HEK293T (cell line): ENCODE measurements at regions not wholly inside any gene's neighbourhood (a gene's known extent, or its start where the extent isn't known, plus 50 kb on each side); places are given as distances from the start of the nearest gene placed in this dataset.

Experiments
- CTCF ChIA-PET: fragments of 350-600 bp; formaldehyde crosslinking; extraction: SDS; loops from one replicate; lab custom pipeline; 2021; ENCODE audit warnings: antibody characterized with exemption, inconsistent platforms; lab: Yijun Ruan, JAX
- POLR2A ChIA-PET: fragments of 350-600 bp; formaldehyde crosslinking; extraction: SDS; loops from one replicate; lab custom pipeline; 2020; ENCODE audit warnings: antibody characterized with exemption, inconsistent platforms; lab: Yijun Ruan, JAX
- DNase-seq: peaks from one replicate; pipeline ENCODE4 v3.0.0; 2012; ENCODE audit warnings: mixed read lengths; ENCODE audit errors: extremely low spot score
- ARNT ChIP-seq: fragments of 450-650 bp; IDR thresholded peaks from 2 replicates; pipeline ENCODE4 v1.6.1; 2017; ENCODE audit warnings: mild to moderate bottlenecking
- BHLHE40 ChIP-seq: fragments of 450-650 bp; IDR thresholded peaks from 2 replicates; pipeline ENCODE4 v1.6.1; 2016; ENCODE audit warnings: mild to moderate bottlenecking, moderate library complexity, borderline replicate concordance
- CTBP1 ChIP-seq: fragments of 450-650 bp; IDR thresholded peaks from 2 replicates; pipeline ENCODE4 v1.6.1; 2016; ENCODE audit warnings: borderline replicate concordance
- ELF4 ChIP-seq: fragments of 450-650 bp; IDR thresholded peaks from 2 replicates; pipeline ENCODE4 v1.6.1; 2017; ENCODE audit warnings: antibody characterized with exemption
- FOXA1 ChIP-seq: fragments of 450-650 bp; IDR thresholded peaks from 2 replicates; pipeline ENCODE4 v1.6.1; 2016; ENCODE audit warnings: mild to moderate bottlenecking
- FOXK2 ChIP-seq: fragments of 450-650 bp; IDR thresholded peaks from 2 replicates; pipeline ENCODE4 v1.6.1; 2016; ENCODE audit warnings: mild to moderate bottlenecking
- FOXM1 ChIP-seq: fragments of 450-650 bp; IDR thresholded peaks from 2 replicates; pipeline ENCODE4 v1.6.1; 2017; ENCODE audit warnings: mild to moderate bottlenecking, borderline replicate concordance
- HDGF ChIP-seq: fragments of 450-650 bp; IDR thresholded peaks from 2 replicates; pipeline ENCODE4 v1.6.1; 2017; ENCODE audit warnings: antibody characterized with exemption, borderline replicate concordance
- L3MBTL2 ChIP-seq: fragments of 450-650 bp; conservative IDR thresholded peaks from 2 replicates; pipeline ENCODE4 v1.6.1; 2016; ENCODE audit warnings: mild to moderate bottlenecking
- LEF1 ChIP-seq: fragments of 450-650 bp; IDR thresholded peaks from 2 replicates; pipeline ENCODE4 v1.6.1; 2017; ENCODE audit warnings: mild to moderate bottlenecking, borderline replicate concordance
- NFRKB ChIP-seq: fragments of 450-650 bp; IDR thresholded peaks from 2 replicates; pipeline ENCODE4 v1.6.1; 2016; ENCODE audit warnings: mild to moderate bottlenecking, moderate library complexity
- SP1 ChIP-seq: fragments of 450-650 bp; IDR thresholded peaks from 2 replicates; pipeline ENCODE4 v1.6.1; 2017
- SUZ12 ChIP-seq: fragments of 450-650 bp; IDR thresholded peaks from 2 replicates; pipeline ENCODE4 v1.6.1; 2016; ENCODE audit warnings: mild to moderate bottlenecking
- TARDBP ChIP-seq: fragments of 450-650 bp; IDR thresholded peaks from 2 replicates; pipeline ENCODE4 v1.6.1; 2016
- ZNF384 ChIP-seq: fragments of 450-650 bp; IDR thresholded peaks from 2 replicates; pipeline ENCODE4 v1.6.1; 2016
- TF ChIP-seq, protein P1 (sequence below): fragments of 450-650 bp; IDR thresholded peaks from 2 replicates; pipeline ENCODE4 v1.6.1; 2016

GRCh38 chr1:88472298-88472697 is 211.8 kb upstream of the PKN2 start:
- DNase-seq = no peak
- POLR2A ChIA-PET = interaction anchor here (1.2 kb wide), 1 partner anchor 10 kb away, joined by 3 read pairs; no protein-coding TSS in a partner anchor
- no peak for TF ChIP-seq ZNF384
- no peak for TF ChIP-seq CTBP1
- TF ChIP-seq, protein P1, sequence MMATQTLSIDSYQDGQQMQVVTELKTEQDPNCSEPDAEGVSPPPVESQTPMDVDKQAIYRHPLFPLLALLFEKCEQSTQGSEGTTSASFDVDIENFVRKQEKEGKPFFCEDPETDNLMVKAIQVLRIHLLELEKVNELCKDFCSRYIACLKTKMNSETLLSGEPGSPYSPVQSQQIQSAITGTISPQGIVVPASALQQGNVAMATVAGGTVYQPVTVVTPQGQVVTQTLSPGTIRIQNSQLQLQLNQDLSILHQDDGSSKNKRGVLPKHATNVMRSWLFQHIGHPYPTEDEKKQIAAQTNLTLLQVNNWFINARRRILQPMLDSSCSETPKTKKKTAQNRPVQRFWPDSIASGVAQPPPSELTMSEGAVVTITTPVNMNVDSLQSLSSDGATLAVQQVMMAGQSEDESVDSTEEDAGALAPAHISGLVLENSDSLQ = no peak
- CTCF ChIA-PET = no interaction called here

DNA sequence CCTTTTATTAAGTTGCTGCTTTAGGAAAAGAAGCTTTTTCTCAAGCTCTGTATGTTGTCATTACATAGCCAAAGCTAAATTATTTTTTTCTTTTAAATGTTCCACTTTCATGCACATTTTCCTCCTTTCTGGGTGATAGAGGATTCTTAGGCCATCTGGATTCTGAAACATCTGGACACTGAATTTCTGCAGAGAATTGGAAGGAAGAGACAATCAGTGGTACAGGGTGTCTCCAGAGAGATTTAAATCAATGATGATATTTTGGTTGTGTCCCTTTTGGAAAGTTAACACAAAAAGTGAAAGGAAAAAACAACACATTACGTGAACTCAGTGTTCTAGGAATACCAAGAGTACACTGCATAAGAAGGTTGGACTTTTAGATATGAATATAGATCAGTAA is 211.4 kb upstream of the PKN2 start:
- DNase-seq = no peak
- TF ChIP-seq FOXA1 (no peak), NFRKB (no peak), TARDBP (no peak), HDGF (no peak), CTBP1 (no peak), ZNF384 (no peak), FOXM1 (no peak), SUZ12 (no peak), BHLHE40 (no peak), ELF4 (no peak), FOXK2 (no peak), L3MBTL2 (no peak), LEF1 (no peak)
- POLR2A ChIA-PET = interaction anchor here (1.2 kb wide), 1 partner anchor 11 kb away, joined by 3 read pairs; no protein-coding TSS in a partner anchor
- CTCF ChIA-PET = no interaction called here

DNA sequence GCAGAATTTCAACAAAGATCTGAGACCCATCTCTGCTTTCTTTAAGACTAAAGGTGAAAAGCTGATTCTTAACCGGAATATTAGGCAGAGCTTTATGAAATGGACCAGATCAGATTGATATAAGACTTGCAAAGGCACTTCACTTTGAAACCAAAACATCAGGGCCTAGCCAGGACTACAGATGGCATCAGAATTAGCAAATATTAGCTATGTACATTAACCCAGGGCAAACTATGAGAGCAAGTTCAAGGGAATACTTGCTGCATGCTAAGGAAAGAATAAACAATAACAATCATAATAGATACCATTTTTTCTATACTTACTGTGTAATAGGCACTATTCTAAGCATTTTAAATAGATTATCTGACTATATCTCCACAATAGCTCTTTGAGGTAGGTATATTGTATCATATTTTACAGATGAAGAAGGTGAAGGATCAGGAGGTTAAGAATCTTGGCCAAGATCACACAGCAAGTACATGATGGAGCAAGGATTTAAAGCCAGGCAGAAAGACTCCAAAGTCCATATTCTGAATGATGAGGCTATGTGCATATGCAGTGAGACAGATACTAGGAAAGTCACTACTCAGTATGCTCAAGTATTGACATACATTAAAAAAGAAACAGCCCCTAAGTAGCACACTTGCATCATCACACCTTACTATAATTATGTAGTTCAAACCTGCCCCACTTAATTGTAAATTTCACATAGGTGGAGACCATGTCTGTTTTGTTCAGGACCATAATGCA is 209.3 kb upstream of the PKN2 start:
- no peak for TF ChIP-seq BHLHE40
- TF ChIP-seq SUZ12 = no peak
- TF ChIP-seq ELF4 = no peak
- TF ChIP-seq SP1 = no peak
- no peak for TF ChIP-seq NFRKB
- TF ChIP-seq L3MBTL2 = no peak
- no peak for TF ChIP-seq ZNF384
- TF ChIP-seq FOXK2 = no peak
- TF ChIP-seq FOXA1 = no peak
- CTCF ChIA-PET = no interaction called here
- POLR2A ChIA-PET = no interaction called here
- no peak for DNase-seq

GRCh38 chr1:88484881-88485280 is 199.2 kb upstream of the PKN2 start:
- POLR2A ChIA-PET = no interaction called here
- no peak for TF ChIP-seq HDGF
- no peak for TF ChIP-seq BHLHE40
- TF ChIP-seq SP1 = no peak
- TF ChIP-seq ARNT = no peak
- TF ChIP-seq FOXM1 = no peak
- TF ChIP-seq NFRKB = no peak
- TF ChIP-seq, protein P1 = no peak
- TF ChIP-seq TARDBP = no peak
- TF ChIP-seq FOXK2 = no peak
- no peak for TF ChIP-seq ZNF384
- TF ChIP-seq CTBP1 = no peak
- TF ChIP-seq L3MBTL2 = no peak
- no peak for TF ChIP-seq LEF1
- TF ChIP-seq SUZ12 = no peak
- TF ChIP-seq ELF4 = no peak
- TF ChIP-seq FOXA1 = no peak
- DNase-seq = no peak
- CTCF ChIA-PET = no interaction called here

DNA sequence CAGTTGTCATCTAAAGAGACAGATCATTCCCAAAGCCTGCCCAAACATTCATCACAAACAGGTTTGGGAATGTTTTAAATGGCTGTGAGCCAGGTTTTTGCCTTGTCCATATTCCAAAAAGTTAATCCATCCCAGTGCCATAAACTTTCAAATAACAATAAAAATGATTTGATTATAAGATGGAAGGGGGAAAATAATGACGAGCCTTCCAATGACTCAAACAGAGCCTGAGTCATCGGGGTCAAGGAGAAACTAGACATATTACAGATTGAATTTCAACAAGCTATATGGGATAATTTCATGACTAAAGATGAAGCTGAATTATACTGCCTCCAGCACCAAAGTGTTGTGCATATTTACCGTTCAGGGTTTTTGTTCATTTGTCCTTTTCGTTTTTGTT is 195.8 kb upstream of the PKN2 start:
- no peak for TF ChIP-seq FOXA1
- TF ChIP-seq CTBP1 = no peak
- TF ChIP-seq ZNF384 = no peak
- no peak for TF ChIP-seq SUZ12
- TF ChIP-seq ELF4 = no peak
- no peak for TF ChIP-seq BHLHE40
- DNase-seq = no peak
- CTCF ChIA-PET = no interaction called here
- POLR2A ChIA-PET = no interaction called here

GRCh38 chr1:88490676-88491075 is 193.4 kb upstream of the PKN2 start:
- no peak for TF ChIP-seq FOXM1
- TF ChIP-seq NFRKB = no peak
- ChIA-PET POLR2A (no interaction called here), CTCF (no interaction called here)
- no peak for DNase-seq

GRCh38 chr1:88499671-88500070 is 184.4 kb upstream of the PKN2 start:
- no peak for DNase-seq
- POLR2A ChIA-PET = no interaction called here
- TF ChIP-seq ZNF384 (no peak), SUZ12 (no peak), LEF1 (no peak), NFRKB (no peak), FOXK2 (no peak), BHLHE40 (no peak), HDGF (no peak), ELF4 (no peak), SP1 (no peak), FOXA1 (no peak), L3MBTL2 (no peak), TARDBP (no peak), ARNT (no peak), CTBP1 (no peak), FOXM1 (no peak)
- TF ChIP-seq, protein P1 = no peak
- CTCF ChIA-PET = no interaction called here
